CD4-positive, alpha-beta T cell treated with Interleukin-17A for 4 hours (primary cell): ENCODE measurements at regions not wholly inside any gene's neighbourhood (a gene's known extent, or its start where the extent isn't known, plus 50 kb on each side); places are given as distances from the start of the nearest gene placed in this dataset.

Experiments
- DNase-seq: peaks from one replicate; pipeline ENCODE4 v3.0.0-alpha.2; 2020; ENCODE audit warnings: mixed read lengths

GRCh38 chr13:99659226-99659625 is 158.0 kb downstream of the TM9SF2 start:
- no peak for DNase-seq

GRCh38 chr13:99658261-99658991 is 157.2 kb downstream of the TM9SF2 start:
- DNase-seq, result peak; percentile 73

GRCh38 chr13:99657848-99658260 is 156.6 kb downstream of the TM9SF2 start:
- peak; percentile 65 for DNase-seq

GRCh38 chr13:99656844-99657381 is 155.6 kb downstream of the TM9SF2 start:
- peak; percentile 37 for DNase-seq

DNA sequence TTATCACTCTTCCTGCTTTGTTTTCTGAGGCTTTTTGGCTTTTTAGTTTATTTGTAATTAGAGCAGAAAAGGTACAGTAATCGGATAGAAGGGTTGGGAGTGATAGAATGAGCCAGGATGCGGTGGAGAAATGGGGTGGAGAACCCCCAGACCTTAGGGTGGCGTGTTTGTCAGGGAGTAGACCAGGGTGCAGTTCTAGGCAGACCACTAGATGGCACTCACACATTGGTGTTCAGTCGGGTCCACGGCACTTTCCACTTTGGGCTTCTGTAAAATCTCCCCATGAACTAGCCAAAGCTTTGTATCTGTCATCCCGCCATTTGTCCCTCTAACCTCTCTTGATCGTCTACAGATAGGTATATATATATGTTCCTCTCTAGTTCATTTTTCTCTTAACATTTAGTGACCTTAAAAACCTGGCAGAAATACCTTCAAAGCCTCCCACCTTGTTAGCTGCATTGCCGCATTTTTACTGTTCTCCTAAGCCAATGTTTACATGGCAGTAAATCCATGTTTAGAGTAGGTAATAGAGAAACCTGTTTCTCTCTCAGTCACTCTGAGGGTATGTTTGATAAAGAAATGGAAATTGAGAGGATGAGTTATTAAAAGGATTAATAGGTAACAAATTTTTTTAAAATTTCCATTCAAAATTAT is 154.9 kb downstream of the TM9SF2 start:
- peak; percentile 92 for DNase-seq

GRCh38 chr13:99655351-99656091 is 154.2 kb downstream of the TM9SF2 start:
- peak; percentile 45 for DNase-seq

GRCh38 chr13:99654076-99654475 is 152.8 kb downstream of the TM9SF2 start:
- DNase-seq, result no peak

DNA sequence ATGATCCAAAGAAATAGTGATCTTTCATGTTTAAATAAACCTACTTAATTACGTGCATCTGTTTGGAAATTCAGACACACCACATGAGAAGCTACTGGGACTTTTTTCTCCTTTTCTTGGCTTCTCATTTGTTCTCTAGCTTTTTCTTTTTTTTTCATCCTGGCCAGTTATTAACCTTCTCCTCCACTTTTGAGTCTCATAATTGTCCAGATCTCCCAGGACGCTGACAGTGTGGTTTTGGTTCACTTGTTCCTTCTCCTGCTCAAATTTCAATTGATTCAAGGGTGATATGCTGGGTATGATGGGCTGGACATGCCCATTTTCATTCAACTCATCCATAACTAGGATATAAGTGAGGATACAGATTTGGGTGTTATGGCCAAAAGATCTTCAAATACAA is 152.3 kb downstream of the TM9SF2 start:
- DNase-seq, result no peak

DNA sequence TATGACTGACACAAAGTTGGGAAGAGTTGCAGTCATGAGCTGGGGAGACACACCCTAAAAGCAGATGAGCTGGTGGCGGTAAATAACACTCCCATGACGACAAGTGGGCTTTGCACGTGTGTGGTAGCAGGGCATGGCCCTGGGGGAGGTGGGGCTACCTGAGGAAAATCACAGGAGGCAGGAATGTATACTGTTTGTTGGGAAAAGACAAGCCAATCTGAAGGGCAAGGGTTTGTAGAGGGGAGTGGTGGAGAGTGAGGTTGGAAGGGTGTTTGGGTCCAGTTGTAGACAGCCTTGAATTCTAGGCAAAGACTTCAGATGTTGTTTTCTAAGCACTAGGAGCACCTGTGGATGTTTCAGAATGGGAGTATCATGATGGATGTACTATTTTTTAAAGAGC is 151.6 kb downstream of the TM9SF2 start:
- no peak for DNase-seq

GRCh38 chr13:99652141-99652540 is 150.9 kb downstream of the TM9SF2 start:
- DNase-seq, result no peak

DNA sequence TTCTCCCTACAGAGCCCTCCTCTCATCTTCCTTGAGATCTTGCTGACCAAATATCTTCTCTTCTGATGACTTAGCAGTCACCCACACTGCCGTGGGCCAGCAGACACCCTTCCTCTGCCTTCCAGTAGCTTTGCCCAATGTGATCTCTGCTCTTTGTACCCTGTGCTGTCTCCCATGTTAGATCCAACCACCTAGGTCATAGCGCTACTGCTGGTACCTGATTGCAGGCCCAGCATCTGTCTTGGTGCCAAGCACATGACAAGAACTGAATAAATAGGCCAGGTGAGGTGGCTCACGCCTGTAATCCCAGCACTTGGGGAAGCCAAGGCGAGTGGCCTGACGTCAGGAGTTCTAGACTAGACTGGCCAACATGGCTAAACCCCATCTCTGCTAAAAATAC is 149.7 kb downstream of the TM9SF2 start:
- no peak for DNase-seq

DNA sequence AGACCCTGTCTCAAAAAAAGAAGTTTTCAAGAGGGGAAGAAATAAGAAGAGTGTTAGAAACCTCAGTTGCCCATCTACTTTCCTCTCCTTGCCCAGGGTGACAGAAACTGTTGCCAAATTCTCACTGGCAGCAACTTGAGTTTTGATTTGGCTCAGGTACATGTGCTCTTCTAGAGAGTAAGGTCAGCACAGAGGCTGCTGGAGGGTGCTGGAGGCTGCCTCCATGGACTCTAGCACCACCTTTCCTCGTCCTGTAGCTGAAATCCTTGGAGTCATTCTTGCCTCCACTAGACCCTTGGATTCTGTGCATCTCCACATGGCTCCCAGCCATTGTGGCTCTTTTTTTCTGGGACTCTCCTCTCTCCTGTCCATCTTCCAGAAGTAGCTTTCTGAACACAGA is 149.1 kb downstream of the TM9SF2 start:
- DNase-seq, result no peak

DNA sequence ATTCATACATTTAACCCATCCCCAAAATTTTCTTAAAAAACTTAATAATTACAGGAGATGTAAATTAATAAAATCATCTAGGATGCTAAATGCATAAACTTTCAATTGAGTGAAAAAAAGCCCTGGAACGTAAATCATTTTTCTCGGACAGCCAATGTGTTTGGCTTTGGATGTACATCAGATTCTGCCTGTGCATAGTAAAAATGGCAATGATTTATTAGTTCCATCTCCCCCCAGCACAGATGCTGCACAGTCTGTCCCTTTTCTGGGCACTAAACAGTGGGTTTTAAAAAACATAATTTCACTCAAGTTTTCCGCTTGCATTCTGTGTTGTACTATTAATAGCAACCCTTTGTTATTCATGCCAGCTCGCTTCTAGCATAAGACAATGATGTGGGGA is 147.7 kb downstream of the TM9SF2 start:
- DNase-seq, result no peak

DNA sequence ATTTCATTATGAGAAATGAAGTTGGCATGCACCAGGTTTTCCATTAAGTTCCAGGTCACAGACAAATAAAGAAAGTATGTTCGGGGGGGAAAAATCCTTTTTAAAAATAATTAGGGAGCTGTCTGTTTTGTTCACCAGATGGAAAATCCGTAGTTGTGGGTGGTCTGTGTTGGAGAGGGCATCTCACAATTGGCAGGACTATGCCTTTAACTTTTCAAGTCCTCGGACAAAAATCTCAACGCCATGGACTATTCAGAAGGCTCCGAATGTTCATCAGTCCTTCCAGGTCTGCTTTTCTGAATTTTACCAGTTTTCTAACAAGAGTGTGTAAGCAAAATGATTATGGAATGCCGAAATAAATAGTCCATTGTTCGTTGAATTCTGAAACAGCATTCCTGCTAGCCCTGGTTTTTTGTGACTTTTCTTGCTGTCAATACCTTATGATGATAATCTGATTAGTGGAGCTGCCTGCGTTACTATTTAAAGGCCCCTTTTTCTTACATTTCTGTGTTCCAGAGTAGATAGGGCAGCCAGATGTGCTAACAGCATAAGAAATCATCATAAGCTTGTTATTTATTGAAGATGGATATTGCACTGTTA is 146.9 kb downstream of the TM9SF2 start:
- no peak for DNase-seq

GRCh38 chr13:99647596-99647985 is 146.3 kb downstream of the TM9SF2 start:
- no peak for DNase-seq

DNA sequence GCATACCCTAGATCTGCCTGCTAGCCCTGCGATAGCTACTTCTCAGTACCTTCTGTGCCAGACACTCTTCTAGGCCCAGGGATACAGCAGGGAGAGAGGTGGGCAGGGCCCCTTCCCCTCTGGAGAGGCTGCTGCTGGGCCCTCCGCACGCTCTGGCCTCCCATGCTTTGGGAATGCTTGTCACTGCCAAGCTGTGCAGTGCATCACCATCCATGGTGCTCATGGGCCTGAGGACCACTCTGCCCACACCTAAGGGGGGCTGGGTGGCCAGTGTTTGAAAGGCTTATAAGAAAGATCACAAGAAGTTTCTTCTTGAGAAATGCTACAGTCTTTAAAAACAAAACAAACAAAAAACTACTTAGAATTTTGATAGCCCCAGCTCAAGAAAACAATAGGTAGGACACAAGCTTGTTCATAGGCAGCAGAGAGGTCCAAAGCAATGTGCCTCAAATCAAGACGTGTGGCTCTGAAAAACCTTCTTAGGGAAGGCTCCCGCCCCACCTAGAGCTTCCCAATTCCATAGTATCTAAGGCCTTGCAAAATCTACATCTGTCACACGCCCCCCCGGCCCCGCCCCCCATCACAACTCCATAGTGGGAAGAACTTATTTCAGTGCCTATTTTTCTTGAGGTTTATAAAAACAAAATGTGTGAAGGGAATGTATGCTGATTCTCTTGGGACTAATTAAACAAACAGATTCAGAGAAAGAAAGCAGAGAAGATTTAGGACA is 145.8 kb downstream of the TM9SF2 start:
- no peak for DNase-seq

GRCh38 chr13:99642841-99643240 is 141.6 kb downstream of the TM9SF2 start:
- DNase-seq, result no peak

- no peak for DNase-seq
Measured at GRCh38 chr13:99642006-99642405, 140.7 kb downstream of the TM9SF2 start.

GRCh38 chr13:99640260-99640659 is 139.0 kb downstream of the TM9SF2 start:
- no peak for DNase-seq

GRCh38 chr13:99639126-99639525 is 137.9 kb downstream of the TM9SF2 start:
- DNase-seq, result no peak

- no peak for DNase-seq
Measured at GRCh38 chr13:99636728-99637353, 135.6 kb downstream of the TM9SF2 start.

GRCh38 chr13:99636306-99636705 is 135.0 kb downstream of the TM9SF2 start:
- DNase-seq, result no peak
